SU-DHL-6 (cell line): ENCODE measurements at regions not wholly inside any gene's neighbourhood (a gene's known extent, or its start where the extent isn't known, plus 50 kb on each side); places are given as distances from the start of the nearest gene placed in this dataset.

Experiments
- CTCF ChIP-seq: fragments of 200-600 bp; sonication (generic); IDR thresholded peaks from one replicate; pipeline ENCODE4 v1.5.1; 2017; ENCODE audit warnings: antibody characterized with exemption, mild to moderate bottlenecking, low read length, moderate library complexity; ENCODE audit not compliant: insufficient read depth, poor library complexity, severe bottlenecking
- EZH2phosphoT487 ChIP-seq: fragments of 200-600 bp; sonication (generic), shearing (Covaris generic); conservative IDR thresholded peaks from 2 replicates; pipeline ENCODE4 v1.6.1; 2018; ENCODE audit warnings: mild to moderate bottlenecking, antibody characterized with exemption, low read length, moderate library complexity, mixed read lengths

DNA sequence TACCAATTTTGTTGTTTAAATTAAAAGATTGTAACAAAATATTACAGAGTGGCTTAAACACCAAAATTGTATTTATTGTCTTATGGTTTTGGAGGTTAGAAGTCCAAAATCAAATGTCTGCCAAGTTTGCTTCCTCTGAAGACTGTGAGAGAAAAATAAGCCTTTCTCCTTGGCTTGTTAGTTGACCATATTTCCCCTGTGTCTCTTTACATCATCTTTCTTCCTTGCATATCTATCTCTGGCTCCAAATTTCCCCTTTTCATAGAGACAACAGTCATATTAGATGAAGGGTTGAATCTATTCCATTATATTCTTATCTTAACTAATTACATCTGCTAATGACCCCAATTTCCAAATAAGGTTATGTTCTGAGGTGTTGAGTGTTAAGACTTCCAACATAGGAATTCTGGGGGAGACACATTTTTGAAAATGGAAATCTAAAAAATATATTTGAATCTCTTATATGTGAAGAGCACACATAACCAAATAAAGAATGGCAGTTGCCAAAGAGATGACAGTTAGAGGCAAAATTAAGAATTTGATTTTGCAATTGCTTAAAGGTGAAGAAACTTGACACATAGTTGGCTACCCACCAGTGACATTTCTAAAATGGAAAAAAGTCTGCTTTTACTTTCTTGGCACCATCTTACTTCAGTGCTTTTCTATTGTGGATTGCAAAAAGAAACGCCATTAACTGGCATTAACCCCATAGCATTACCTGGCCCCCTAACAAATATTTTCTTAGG lies 407.2 kb downstream of the FSCB start:
- TF ChIP-seq CTCF (no peak), EZH2phosphoT487 (no peak)
